Right lung (tissue), 2 donors: ENCODE measurements at regions not wholly inside any gene's neighbourhood (a gene's known extent, or its start where the extent isn't known, plus 50 kb on each side); places are given as distances from the start of the nearest gene placed in this dataset.
A peak's percentile ranks its signal among the peaks of the same experiment; 100 is the strongest.
"Not testable (repeated sequence)": the region's sequence is repeated elsewhere in the genome, so short reads cannot be mapped to it uniquely, and the experiment has no call there.

Experiments
- DNase-seq, 2 donors: peaks; one replicate each; pipeline ENCODE4 v3.0.0-alpha.2; 2013

DNA sequence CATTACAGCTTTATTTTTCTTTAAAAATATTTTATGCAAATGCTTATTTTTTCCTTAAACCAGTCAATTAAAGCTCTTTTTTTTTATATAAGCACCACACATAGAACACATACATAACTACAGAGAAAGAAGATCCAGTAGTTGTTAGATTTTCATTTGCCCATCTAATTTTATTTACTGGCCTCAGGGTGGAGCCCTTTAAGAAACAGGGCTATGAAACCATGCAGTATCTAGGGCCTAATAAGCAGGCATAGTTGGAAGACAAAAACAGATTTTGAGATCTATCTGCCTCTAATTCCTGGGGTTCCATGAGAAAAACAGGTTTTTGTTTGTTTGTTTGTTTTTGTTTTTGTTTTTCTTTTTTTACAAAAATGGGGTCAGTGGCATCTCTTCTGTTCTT lies 120.6 kb downstream of the BCHE start:
- DNase-seq: no peak

DNA sequence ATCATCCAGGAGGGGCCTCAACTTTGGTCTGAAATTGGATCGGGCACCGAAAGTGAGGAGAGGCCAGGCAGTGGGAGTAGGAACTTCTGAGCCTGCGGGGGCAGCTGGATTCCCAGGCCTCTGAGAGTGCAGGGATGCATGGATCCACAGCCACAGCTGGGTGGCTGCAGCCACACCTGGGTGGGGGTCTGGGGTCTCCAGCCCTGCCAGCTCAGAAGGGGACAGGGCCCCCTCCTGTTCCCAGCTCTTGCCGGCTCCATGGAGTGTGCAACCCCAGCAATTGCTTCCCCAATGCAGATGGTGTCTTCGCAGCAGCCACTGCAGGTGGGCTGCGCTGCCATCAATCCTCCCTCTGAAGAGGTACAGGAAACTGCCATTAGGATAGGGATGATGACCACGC lies 123.7 kb downstream of the BCHE start:
- DNase-seq: no peak

- DNase-seq: no peak
These were observed 124.8 kb downstream of the BCHE start for GRCh38 chr3:165712382-165712781.

DNA sequence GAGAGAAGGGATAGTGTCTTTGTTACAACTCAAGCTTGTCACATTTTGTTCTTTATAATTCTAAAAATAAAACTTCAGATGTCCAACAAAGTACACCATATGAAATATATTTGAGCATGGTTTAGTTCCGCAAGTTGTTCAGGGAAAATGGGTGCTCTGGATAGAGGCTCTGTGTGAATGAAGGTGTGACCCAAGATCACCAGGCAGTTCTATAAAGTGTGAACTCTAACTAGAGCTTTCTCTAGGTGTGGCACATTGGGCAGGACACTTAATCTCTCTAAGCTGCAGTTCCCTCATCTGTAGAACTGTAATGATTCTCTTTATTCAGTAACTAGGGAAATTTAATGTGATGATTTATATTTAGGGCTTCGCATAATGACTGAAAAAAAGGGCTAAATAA lies 139.3 kb downstream of the BCHE start:
- no peak for DNase-seq

GRCh38 chr3:165696496-165696895 lies 140.7 kb downstream of the BCHE start:
- DNase-seq: no peak

- DNase-seq: no peak
These were observed 153.3 kb downstream of the BCHE start for GRCh38 chr3:165683947-165684346.

GRCh38 chr3:165682734-165683133 lies 154.5 kb downstream of the BCHE start:
- no peak for DNase-seq

GRCh38 chr3:165669967-165670366 lies 167.3 kb downstream of the BCHE start:
- DNase-seq: no peak

DNA sequence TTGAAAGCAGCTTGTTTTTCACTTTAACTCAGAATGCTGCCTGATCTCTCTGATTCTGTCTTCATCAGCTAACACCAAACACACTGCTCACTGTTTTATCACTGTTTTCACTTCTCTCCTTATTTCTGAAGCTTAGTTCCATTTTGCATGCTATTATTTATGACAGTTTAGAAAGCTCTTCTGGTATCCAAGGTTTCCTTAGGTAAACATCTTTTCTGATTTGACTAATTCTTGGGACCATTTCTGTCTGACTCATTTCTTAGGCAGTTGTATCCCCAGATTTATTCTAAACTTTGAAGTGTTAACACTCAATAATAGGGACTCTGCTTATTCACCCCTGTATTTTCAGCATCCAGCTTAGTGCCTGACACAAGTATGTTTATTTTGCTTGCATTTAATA lies 167.7 kb downstream of the BCHE start:
- DNase-seq: no peak

- no peak for DNase-seq
These were observed 169.5 kb downstream of the BCHE start for GRCh38 chr3:165667676-165668075.

DNA sequence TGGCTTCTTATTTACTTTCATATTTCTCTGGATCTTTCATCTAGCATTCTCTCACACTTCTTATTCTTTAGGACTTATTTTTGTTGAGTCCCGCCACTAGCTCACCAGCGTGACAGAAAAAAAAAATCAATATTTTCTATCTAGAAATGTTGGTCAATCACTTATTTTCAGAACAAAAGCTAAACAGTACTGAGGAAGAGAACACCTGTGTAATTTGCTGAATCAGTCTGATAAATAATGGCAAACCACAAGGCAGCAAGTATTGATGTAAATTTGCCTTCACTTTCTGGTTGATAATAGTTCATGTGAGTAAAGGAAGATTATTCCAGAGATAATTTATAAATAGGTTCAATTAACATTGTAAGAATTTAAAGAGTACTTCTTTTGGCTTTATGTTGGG lies 179.2 kb downstream of the BCHE start:
- no peak for DNase-seq

DNA sequence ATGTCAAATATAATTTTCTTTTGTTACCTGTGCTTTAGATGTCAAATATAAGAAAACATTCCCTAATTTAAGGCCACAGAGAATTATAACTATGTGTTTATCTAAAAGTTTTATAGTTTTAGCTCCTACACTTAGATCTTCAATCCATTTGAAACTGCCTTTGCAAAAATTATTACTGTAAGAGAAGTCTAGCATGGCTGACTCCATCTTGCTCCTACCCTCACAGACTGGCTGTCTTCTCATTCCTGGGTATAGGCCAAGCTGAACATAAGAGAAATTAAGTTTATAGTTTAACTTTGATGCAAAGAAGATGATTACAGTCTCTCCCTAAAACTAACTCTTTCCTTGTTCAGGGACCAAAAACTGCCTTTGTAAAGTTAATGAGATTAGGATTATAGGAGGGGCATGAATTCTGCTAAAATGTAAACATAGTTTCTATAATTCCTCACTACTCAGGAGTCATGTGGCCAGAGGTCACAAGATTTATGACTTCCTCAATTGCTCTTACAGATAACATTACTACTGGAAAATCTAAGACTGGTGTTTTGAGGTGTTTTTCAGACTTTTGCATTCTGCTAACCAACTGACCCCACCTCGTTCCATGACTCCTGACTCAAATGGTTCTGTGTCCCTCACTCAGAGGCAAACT lies 184.0 kb downstream of the BCHE start:
- DNase-seq: no peak

- not testable (repeated sequence) for DNase-seq
These were observed 187.9 kb downstream of the BCHE start for GRCh38 chr3:165649282-165649681.

DNA sequence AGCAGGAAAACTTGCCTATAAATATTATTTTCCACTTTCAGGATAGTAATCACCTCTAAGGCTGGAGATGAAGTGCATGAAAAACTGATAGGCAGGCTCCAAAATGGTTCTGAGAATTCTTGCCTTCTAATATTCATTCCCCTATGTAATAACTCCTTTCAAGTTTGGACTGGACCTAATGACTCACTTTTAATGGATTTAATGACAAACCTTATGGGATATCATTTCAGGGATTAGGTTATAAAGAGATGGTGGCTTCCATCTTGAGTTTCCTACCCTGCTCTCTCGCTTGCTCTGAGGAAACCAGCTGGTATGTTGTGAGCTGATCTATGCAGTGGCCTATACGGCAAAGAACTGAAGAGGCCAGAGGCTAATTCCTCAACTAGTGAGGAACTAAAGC lies 192.0 kb downstream of the BCHE start:
- no peak for DNase-seq

DNA sequence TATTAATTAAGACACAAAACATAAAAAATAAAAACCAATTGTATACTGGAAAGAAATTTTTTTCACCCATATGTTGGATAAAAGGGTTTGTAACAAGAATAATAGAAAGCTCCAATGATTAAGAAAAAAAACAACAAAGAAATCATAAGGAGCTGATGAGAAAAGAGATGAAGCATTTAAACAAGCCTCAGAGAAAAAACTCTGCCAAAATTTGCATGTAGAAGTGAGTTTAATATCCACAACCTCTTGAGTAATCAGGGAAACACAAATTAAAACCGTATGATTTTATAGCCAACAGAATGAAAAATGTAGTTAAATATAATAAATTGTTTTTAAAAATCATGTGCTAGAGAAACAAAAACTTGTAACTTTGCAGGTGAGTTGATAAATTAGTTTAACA lies 192.9 kb downstream of the BCHE start:
- DNase-seq: no peak

GRCh38 chr3:165643425-165643824 lies 193.8 kb downstream of the BCHE start:
- DNase-seq: no peak

- peak; percentile 42 to 50 for DNase-seq
These were observed 194.3 kb downstream of the BCHE start for GRCh38 chr3:165642761-165643420.

DNA sequence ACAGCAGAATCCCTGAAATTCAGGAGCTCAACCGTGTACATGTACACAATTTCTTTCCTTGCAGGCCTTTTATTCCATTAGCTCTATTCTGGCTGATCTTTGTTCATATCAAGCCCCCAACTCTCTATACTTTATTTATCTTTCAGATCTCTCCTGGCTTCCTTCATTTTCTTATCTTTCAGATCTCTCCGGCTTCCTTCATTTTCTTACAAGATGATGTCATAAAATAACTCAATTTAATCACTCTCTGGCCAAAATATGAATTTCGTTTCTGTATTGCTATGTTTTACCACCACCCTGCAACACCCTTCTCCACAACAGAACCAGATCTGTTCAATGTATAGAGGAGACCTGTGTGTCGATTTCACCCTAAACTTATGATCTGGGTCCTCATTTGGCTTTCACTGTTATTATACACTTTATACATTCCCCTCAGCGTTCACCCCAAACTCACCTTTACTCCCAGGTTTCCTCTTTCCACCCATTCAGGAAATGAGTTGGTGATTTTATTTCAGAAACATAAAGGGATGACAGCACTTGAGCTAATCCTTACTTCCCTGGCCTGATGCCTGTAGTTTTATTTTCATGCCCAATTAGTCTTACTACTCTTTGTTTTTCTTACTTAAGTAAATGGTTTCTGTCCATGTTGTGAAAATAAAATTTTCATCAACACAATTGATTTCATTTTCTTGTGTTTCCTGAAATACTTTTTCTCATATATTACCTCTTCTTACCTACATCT lies 195.5 kb downstream of the BCHE start:
- no peak for DNase-seq

- DNase-seq: no peak
These were observed 196.3 kb downstream of the BCHE start for GRCh38 chr3:165640970-165641369.

GRCh38 chr3:165640031-165640430 lies 197.2 kb downstream of the BCHE start:
- DNase-seq: no peak

GRCh38 chr3:165638034-165638433 lies 199.2 kb downstream of the BCHE start:
- DNase-seq: no peak

- DNase-seq: no peak
These were observed 200.6 kb downstream of the BCHE start for GRCh38 chr3:165636684-165637015.
